HG02943 (cell line): ENCODE measurements at regions not wholly inside any gene's neighbourhood (a gene's known extent, or its start where the extent isn't known, plus 50 kb on each side); places are given as distances from the start of the nearest gene placed in this dataset.
"Not testable (repeated sequence)": the region's sequence is repeated elsewhere in the genome, so short reads cannot be mapped to it uniquely, and the experiment has no call there.

Experiments
- ATAC-seq: cut with Tn5 transposase; IDR thresholded peaks from one replicate; pipeline ENCODE4 v1.9.1; 2021; ENCODE audit warnings: mild to moderate bottlenecking, low read depth, moderate library complexity; ENCODE audit not compliant: unreplicated experiment

- ATAC-seq: no peak
Observed at GRCh38 chr5:57931807-57932206, 449.2 kb upstream of the ACTBL2 start.

- ATAC-seq: no peak
Observed at GRCh38 chr5:57931352-57931751, 448.7 kb upstream of the ACTBL2 start.

GRCh38 chr5:57929271-57929670 is 446.7 kb upstream of the ACTBL2 start:
- ATAC-seq: no peak

- not testable (repeated sequence) for ATAC-seq
Observed at GRCh38 chr5:57923094-57923493, 440.5 kb upstream of the ACTBL2 start.

- no peak for ATAC-seq
Observed at GRCh38 chr5:57917004-57917403, 434.4 kb upstream of the ACTBL2 start.

GRCh38 chr5:57915536-57915935 is 432.9 kb upstream of the ACTBL2 start:
- ATAC-seq: no peak

GRCh38 chr5:57911438-57911837 is 428.8 kb upstream of the ACTBL2 start:
- ATAC-seq: no peak

- ATAC-seq: no peak
Observed at GRCh38 chr5:57906671-57907070, 424.1 kb upstream of the ACTBL2 start.

GRCh38 chr5:57903458-57903857 is 420.8 kb upstream of the ACTBL2 start:
- ATAC-seq: no peak

GRCh38 chr5:57902095-57902494 is 419.5 kb upstream of the ACTBL2 start:
- no peak for ATAC-seq

GRCh38 chr5:57900381-57900944 is 417.9 kb upstream of the ACTBL2 start:
- ATAC-seq: no peak

GRCh38 chr5:57896576-57896975 is 414.0 kb upstream of the ACTBL2 start:
- no peak for ATAC-seq

GRCh38 chr5:57895766-57896165 is 413.2 kb upstream of the ACTBL2 start:
- no peak for ATAC-seq

- ATAC-seq: no peak
Observed at GRCh38 chr5:57893926-57894325, 411.3 kb upstream of the ACTBL2 start.

GRCh38 chr5:57891443-57891842 is 408.8 kb upstream of the ACTBL2 start:
- ATAC-seq: no peak

- ATAC-seq: no peak
Observed at GRCh38 chr5:57889558-57889957, 406.9 kb upstream of the ACTBL2 start.

GRCh38 chr5:57887851-57888621 is 405.4 kb upstream of the ACTBL2 start:
- ATAC-seq: no peak

GRCh38 chr5:57884346-57885102 is 401.9 kb upstream of the ACTBL2 start:
- no peak for ATAC-seq

GRCh38 chr5:57880216-57880615 is 397.6 kb upstream of the ACTBL2 start:
- no peak for ATAC-seq

- no peak for ATAC-seq
Observed at GRCh38 chr5:57878301-57878722, 395.7 kb upstream of the ACTBL2 start.

- no peak for ATAC-seq
Observed at GRCh38 chr5:57871496-57871895, 388.9 kb upstream of the ACTBL2 start.

- ATAC-seq: not testable (repeated sequence)
Observed at GRCh38 chr5:57870267-57870666, 387.7 kb upstream of the ACTBL2 start.
